ENCODE measurements at regions not wholly inside any gene's neighbourhood (a gene's known extent, or its start where the extent isn't known, plus 50 kb on each side); places are given as distances from the start of the nearest gene placed in this dataset.

GRCh38 chr2:181268174-181268867 lies 188.9 kb upstream of the ITGA4 start:
- no peaks in the 10 kb centered on the region for H3K9me3 ChIP-seq (ENCODE audit: control insufficient read depth in 4 of 4, low read length in 3 of 4)

GRCh38 chr2:181273986-181274385 lies 183.2 kb upstream of the ITGA4 start:
- H3K36me3 ChIP-seq (ENCODE audit: control insufficient read depth in 4 of 4, insufficient read depth in 3 of 4, low read depth in 1 of 4, low read length in 3 of 4): no peaks in the 10 kb centered on the region
- H3K27me3 ChIP-seq (ENCODE audit: control insufficient read depth in 4 of 4, insufficient read depth in 4 of 4, low read length in 3 of 4): no peaks in the 10 kb centered on the region
- WGBS: 81% methylated on average over 1 of the region's 1 CpG

More at GRCh38 chr2:181268174-181268867, 188.9 kb upstream of the ITGA4 start:
- Histone ChIP-seq H3K4me3 (ENCODE audit: low read depth in 1 of 3, low read length in 3 of 3) (no peak overlapping the region), H3K4me1 (ENCODE audit: control insufficient read depth in 4 of 4, insufficient read depth in 4 of 4, low read length in 3 of 4) (no peaks in the 10 kb centered on the region), H3K9ac (ENCODE audit: low read depth in 1 of 2, low read length in 2 of 2) (no peak overlapping the region), H3K27ac (ENCODE audit: low read depth in 1 of 2, low read length in 2 of 2) (no peak overlapping the region), H3K36me3 (ENCODE audit: control insufficient read depth in 4 of 4, insufficient read depth in 3 of 4, low read depth in 1 of 4, low read length in 3 of 4) (no peaks in the 10 kb centered on the region), H3K27me3 (ENCODE audit: control insufficient read depth in 4 of 4, insufficient read depth in 4 of 4, low read length in 3 of 4) (no peaks in the 10 kb centered on the region)
- WGBS: 75% methylated on average over 3 of the region's 3 CpGs
- DNase-seq (ENCODE audit: low spot score): no peak
- TF ChIP-seq ZBTB33 (IDR thresholded peaks at IDR 0.05) (no peak), MAX (IDR thresholded peaks at IDR 0.05) (no peak), ATF3 (IDR thresholded peaks at IDR 0.05) (no peak), REST (IDR thresholded peaks at IDR 0.05) (no peak), SP1 (IDR thresholded peaks at IDR 0.05) (no peak), HNF4A (conservative IDR thresholded peaks at IDR 0.05) (no peak), JUND (IDR thresholded peaks at IDR 0.05) (no peak), GABPA (IDR thresholded peaks at IDR 0.05 in 1 of 2, conservative IDR thresholded peaks at IDR 0.05 in 1 of 2) (no peak), RAD21 (IDR thresholded peaks at IDR 0.05) (no peak), HNF4G (IDR thresholded peaks at IDR 0.05) (no peak), NR2F2 (IDR thresholded peaks at IDR 0.05) (no peak)

More at GRCh38 chr2:181273986-181274385, 183.2 kb upstream of the ITGA4 start:
- H3K4me3 ChIP-seq (ENCODE audit: low read depth in 1 of 3, low read length in 3 of 3): no peak overlapping the region
- no peak overlapping the region for H3K27ac ChIP-seq (ENCODE audit: low read depth in 1 of 2, low read length in 2 of 2)
- DNase-seq (ENCODE audit: low spot score): no peak
- no peak for TF ChIP-seq MAX (IDR thresholded peaks at IDR 0.05)
- H3K9ac ChIP-seq (ENCODE audit: low read depth in 1 of 2, low read length in 2 of 2): no peak overlapping the region
- H3K9me3 ChIP-seq (ENCODE audit: control insufficient read depth in 4 of 4, low read length in 3 of 4): no peaks in the 10 kb centered on the region
- no peaks in the 10 kb centered on the region for H3K4me1 ChIP-seq (ENCODE audit: control insufficient read depth in 4 of 4, insufficient read depth in 4 of 4, low read length in 3 of 4)
